Activated CD4-positive, alpha-beta T cell treated with anti-CD3 and anti-CD28 coated beads for 36 hours (primary cell): ENCODE measurements at regions not wholly inside any gene's neighbourhood (a gene's known extent, or its start where the extent isn't known, plus 50 kb on each side); places are given as distances from the start of the nearest gene placed in this dataset.
"Not testable (repeated sequence)": the region's sequence is repeated elsewhere in the genome, so short reads cannot be mapped to it uniquely, and the experiment has no call there.

Source experiments
- ATAC-seq: fragments of 200-7000 bp; cut with Tn5 transposase; one replicate; pipeline ENCODE4 v1.10.0; 2021; ENCODE audit warnings: mild to moderate bottlenecking, moderate library complexity
- CTCF ChIA-PET: fragments of 350-600 bp; sonication (Branson Sonifier 250); formaldehyde crosslinking; loops from one replicate; lab custom pipeline; 2021; ENCODE audit warnings: antibody characterized with exemption; lab: Charles Lee
- POLR2A ChIA-PET: fragments of 350-600 bp; sonication (Branson Sonifier 250); formaldehyde crosslinking; loops from one replicate; lab custom pipeline; 2021; ENCODE audit warnings: antibody characterized with exemption, inconsistent platforms; lab: Charles Lee
- DNase-seq: peaks from one replicate; pipeline ENCODE4 v3.0.0-alpha.2; 2020
- H3K27ac Mint-ChIP-seq: one replicate; pipeline ENCODE4 v1.8.0; 2021; ENCODE audit warnings: mixed read lengths
- H3K27me3 Mint-ChIP-seq: one replicate; pipeline ENCODE4 v1.8.0; 2021; ENCODE audit warnings: mixed read lengths
- H3K36me3 Mint-ChIP-seq: one replicate; pipeline ENCODE4 v1.8.0; 2021; ENCODE audit warnings: low read depth, mixed read lengths
- H3K4me1 Mint-ChIP-seq: one replicate; pipeline ENCODE4 v1.8.0; 2021; ENCODE audit warnings: mixed read lengths
- H3K4me3 Mint-ChIP-seq: one replicate; pipeline ENCODE4 v1.8.0; 2021; ENCODE audit warnings: mild to moderate bottlenecking, moderate library complexity, mixed read lengths
- H3K9me3 Mint-ChIP-seq: one replicate; pipeline ENCODE4 v1.8.0; 2021; ENCODE audit warnings: low read depth, mixed read lengths
- intact Hi-C, 2 experiments: fragments of 100-400 bp; cut with DNase I in 1 of 2; cut with micrococcal nuclease in 1 of 2; formaldehyde crosslinking; loops; one replicate each; pipeline versions ENCODE4 v1.14.2 to v1.15.1; 2022 to 2024; cut with DNase I, micrococcal nuclease

- H3K9me3 Mint-ChIP-seq: peaks cover 2% of the 10 kb centered on the region
- CTCF ChIA-PET: interaction anchor here (1.0 kb wide), 1 partner anchor 79 kb away, joined by 4 read pairs; no protein-coding TSS in a partner anchor
- ATAC-seq (no peak), DNase-seq (no peak)
- no peaks in the 10 kb centered on the region for H3K4me1 Mint-ChIP-seq
- POLR2A ChIA-PET: no interaction called here
- H3K27ac Mint-ChIP-seq: no peak overlapping the region
- no peak overlapping the region for H3K4me3 Mint-ChIP-seq
- no peaks in the 10 kb centered on the region for H3K27me3 Mint-ChIP-seq
- H3K36me3 Mint-ChIP-seq: no peaks in the 10 kb centered on the region
- intact Hi-C loops: no loop called here
Observed at GRCh38 chr3:177906578-177907229, 629.5 kb upstream of the KCNMB2 start.

GRCh38 chr3:177909530-177909929, 626.7 kb upstream of the KCNMB2 start:
- H3K9me3 Mint-ChIP-seq, H3K27ac Mint-ChIP-seq, intact Hi-C loops, H3K27me3 Mint-ChIP-seq, H3K4me3 Mint-ChIP-seq, CTCF ChIA-PET, POLR2A ChIA-PET, DNase-seq, H3K4me1 Mint-ChIP-seq, H3K36me3 Mint-ChIP-seq, ATAC-seq: not testable (repeated sequence)

GRCh38 chr3:177914224-177914623, 622.0 kb upstream of the KCNMB2 start:
- no peak for ATAC-seq
- Mint-ChIP-seq H3K27ac (no peak overlapping the region), H3K36me3 (no peaks in the 10 kb centered on the region), H3K4me1 (no peaks in the 10 kb centered on the region), H3K9me3 (peaks cover 2% of the 10 kb centered on the region), H3K4me3 (no peak overlapping the region), H3K27me3 (no peaks in the 10 kb centered on the region)
- no peak for DNase-seq
- CTCF ChIA-PET: no interaction called here
- intact Hi-C loops: no loop called here
- POLR2A ChIA-PET: no interaction called here

DNA sequence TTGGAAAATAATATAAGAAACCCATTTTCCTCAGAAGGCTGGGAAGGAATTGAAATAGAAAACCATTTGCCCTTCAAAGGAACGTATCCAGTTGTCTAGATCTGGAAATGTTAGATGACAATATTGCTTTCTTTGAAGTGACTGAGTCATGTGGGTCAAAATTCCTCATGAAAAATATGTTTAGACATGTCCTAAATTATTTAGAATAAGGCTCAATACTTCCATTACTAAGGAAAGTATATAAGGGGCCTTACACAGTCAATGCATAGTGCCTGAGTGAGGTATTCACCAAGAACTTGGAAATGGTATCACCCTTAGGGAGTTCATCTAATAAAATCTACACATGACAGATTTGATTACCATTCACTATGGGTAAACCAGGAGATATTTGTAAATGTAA, 619.8 kb upstream of the KCNMB2 start:
- intact Hi-C loops: no loop called here
- POLR2A ChIA-PET: no interaction called here
- no peak for ATAC-seq
- Mint-ChIP-seq H3K4me1 (no peaks in the 10 kb centered on the region), H3K9me3 (no peaks in the 10 kb centered on the region), H3K27me3 (no peaks in the 10 kb centered on the region), H3K36me3 (no peaks in the 10 kb centered on the region), H3K27ac (no peak overlapping the region), H3K4me3 (no peak overlapping the region)
- DNase-seq: no peak
- CTCF ChIA-PET: no interaction called here

DNA sequence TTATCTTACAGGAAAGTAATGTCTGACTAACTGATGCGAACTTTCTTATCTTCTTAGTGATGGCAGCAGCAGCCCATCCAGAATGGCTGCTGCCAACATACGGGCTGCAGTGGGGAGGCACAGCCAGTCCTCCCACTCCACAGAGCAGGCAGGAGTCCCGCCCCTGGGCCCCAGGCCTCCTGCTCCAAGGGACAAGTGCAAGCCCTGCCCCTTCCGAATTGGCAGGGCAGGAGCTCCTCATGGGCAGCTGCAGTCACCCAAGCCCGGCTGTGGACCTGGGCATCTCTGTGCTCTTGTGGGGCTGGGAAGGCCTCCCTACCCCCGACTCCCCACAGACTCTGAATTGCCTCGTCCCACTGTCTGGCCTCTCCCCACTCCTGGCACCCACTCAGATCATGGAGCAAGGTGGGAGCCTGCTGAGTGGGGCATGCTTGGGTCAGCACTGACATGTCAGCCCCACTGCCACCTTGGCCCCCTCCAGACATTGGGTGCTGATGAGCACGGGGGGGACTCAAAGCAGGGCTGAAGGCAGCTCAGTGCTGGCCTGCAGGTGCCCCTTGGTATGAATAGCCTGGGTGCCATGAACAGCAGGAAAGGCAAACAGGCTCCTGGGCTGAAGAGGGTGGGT, 618.9 kb upstream of the KCNMB2 start:
- CTCF ChIA-PET: interaction anchor here (1.1 kb wide), 1 partner anchor 18 kb away, joined by 4 read pairs; no protein-coding TSS in a partner anchor
- Mint-ChIP-seq H3K27ac (no peak overlapping the region), H3K36me3 (no peaks in the 10 kb centered on the region), H3K4me3 (no peak overlapping the region), H3K4me1 (no peaks in the 10 kb centered on the region), H3K9me3 (no peaks in the 10 kb centered on the region), H3K27me3 (no peaks in the 10 kb centered on the region)
- ATAC-seq (no peak), DNase-seq (no peak)
- intact Hi-C loops: no loop called here
- POLR2A ChIA-PET: no interaction called here

DNA sequence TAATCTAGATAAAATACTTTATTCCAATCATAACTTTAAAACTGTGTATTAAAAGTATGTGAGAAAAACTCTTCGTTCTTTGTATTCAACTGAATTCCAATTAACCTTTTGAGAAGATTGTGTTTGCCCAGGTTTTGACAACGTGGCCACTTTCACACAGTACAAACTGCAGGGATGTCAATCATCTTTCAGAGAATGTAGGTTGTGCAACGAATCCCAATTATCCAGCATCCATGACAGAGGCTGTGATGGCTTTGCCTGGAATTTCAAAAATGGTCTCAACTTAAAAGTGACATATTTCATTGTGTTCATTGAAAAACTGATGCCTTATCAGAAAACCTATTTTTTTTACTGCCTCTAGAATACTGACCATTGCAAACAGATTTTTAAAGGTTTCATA, 615.1 kb upstream of the KCNMB2 start:
- POLR2A ChIA-PET: no interaction called here
- intact Hi-C loops: no loop called here
- no peaks in the 10 kb centered on the region for H3K9me3 Mint-ChIP-seq
- H3K4me3 Mint-ChIP-seq: no peak overlapping the region
- no peaks in the 10 kb centered on the region for H3K27me3 Mint-ChIP-seq
- CTCF ChIA-PET: no interaction called here
- ATAC-seq (no peak), DNase-seq (no peak)
- no peak overlapping the region for H3K27ac Mint-ChIP-seq
- H3K4me1 Mint-ChIP-seq: no peaks in the 10 kb centered on the region
- no peaks in the 10 kb centered on the region for H3K36me3 Mint-ChIP-seq

DNA sequence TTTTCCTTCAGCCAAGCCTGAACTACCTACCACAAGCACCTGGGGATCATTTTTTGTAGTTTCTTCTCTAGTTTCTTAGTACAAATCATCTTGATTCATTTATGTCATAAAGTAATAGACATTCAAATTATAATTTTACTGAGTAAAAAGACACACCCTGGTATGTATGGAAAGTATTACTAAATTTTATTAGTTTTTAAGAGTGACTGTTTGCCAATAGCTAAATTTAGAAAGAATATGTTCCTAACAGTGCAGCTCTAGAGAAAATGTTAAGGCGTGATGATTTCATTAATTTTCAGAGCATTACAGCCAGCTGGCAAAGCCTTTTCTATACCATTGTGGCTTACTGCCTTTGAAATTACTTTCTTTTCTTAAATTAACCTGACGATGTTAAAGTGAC, 612.0 kb upstream of the KCNMB2 start:
- ChIA-PET POLR2A (no interaction called here), CTCF (no interaction called here)
- no peaks in the 10 kb centered on the region for H3K27me3 Mint-ChIP-seq
- H3K4me1 Mint-ChIP-seq: peaks cover 10% of the 10 kb centered on the region
- no peaks in the 10 kb centered on the region for H3K9me3 Mint-ChIP-seq
- no peaks in the 10 kb centered on the region for H3K36me3 Mint-ChIP-seq
- ATAC-seq (no peak), DNase-seq (no peak)
- no peak overlapping the region for H3K27ac Mint-ChIP-seq
- H3K4me3 Mint-ChIP-seq: no peak overlapping the region
- intact Hi-C loops: no loop called here

GRCh38 chr3:177928172-177928873, 607.9 kb upstream of the KCNMB2 start:
- H3K27me3 Mint-ChIP-seq: no peaks in the 10 kb centered on the region
- H3K36me3 Mint-ChIP-seq: no peaks in the 10 kb centered on the region
- CTCF ChIA-PET: no interaction called here
- POLR2A ChIA-PET: no interaction called here
- ATAC-seq: peak; percentile 79
- no peak overlapping the region for H3K4me3 Mint-ChIP-seq
- no peak for DNase-seq
- peaks cover 18% of the 10 kb centered on the region for H3K4me1 Mint-ChIP-seq
- intact Hi-C loops: loop anchor here (2.0 to 5.0 kb wide), 2 partner anchors 46 to 74 kb away; no protein-coding TSS in a partner anchor
- H3K27ac Mint-ChIP-seq: no peak overlapping the region
- H3K9me3 Mint-ChIP-seq: no peaks in the 10 kb centered on the region

DNA sequence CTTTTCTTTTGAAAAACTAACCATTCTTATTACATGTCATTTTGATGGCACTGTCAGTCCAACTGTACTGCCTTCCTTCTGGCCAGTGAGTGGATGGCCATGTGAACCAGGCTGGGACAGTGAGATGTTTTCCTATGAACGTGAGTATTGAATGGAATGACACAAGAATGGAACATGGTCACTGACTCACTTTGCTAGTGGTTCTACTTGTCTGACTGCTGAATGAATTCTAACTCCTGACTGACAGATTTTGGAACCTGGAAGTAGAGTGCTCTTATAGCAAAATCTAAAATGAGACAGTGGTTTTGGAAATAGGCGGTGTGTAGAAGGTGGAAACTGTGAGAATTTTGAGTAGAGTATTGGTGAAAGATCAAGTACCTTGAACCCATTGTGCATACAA, 606.9 kb upstream of the KCNMB2 start:
- POLR2A ChIA-PET: no interaction called here
- CTCF ChIA-PET: no interaction called here

DNA sequence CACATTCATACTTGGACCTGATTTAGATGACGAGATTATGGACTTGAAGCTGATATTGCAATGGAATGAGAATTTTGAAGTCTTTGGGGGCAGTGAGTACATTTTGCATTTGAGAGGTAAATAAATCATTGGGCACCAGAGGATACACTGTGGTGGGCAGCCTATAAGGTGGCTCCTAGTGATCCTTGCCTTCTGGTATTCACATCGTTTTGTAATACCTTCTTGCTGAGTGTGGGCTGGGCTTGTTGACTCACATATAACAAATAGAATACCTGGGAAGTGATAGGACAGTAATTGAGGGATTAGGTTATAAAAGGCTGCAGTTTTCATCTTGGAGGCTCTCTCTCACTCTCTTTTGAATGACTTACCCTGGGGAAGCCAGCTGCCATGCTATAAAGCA, 605.5 kb upstream of the KCNMB2 start:
- ChIA-PET CTCF (no interaction called here), POLR2A (no interaction called here)
- H3K36me3 Mint-ChIP-seq: no peaks in the 10 kb centered on the region
- ATAC-seq: no peak
- no peak overlapping the region for H3K27ac Mint-ChIP-seq
- no peak overlapping the region for H3K4me3 Mint-ChIP-seq
- peaks cover 18% of the 10 kb centered on the region for H3K4me1 Mint-ChIP-seq
- H3K27me3 Mint-ChIP-seq: no peaks in the 10 kb centered on the region
- intact Hi-C loops: no loop called here
- no peak for DNase-seq
- H3K9me3 Mint-ChIP-seq: no peaks in the 10 kb centered on the region

More for the DNA sequence above, 606.9 kb upstream of the KCNMB2 start:
- no peak overlapping the region for H3K4me3 Mint-ChIP-seq
- H3K4me1 Mint-ChIP-seq: peaks cover 18% of the 10 kb centered on the region
- no peaks in the 10 kb centered on the region for H3K9me3 Mint-ChIP-seq
- H3K27me3 Mint-ChIP-seq: no peaks in the 10 kb centered on the region
- intact Hi-C loops: loop anchor here (2.0 to 5.0 kb wide), 2 partner anchors 47 to 73 kb away; no protein-coding TSS in a partner anchor
- DNase-seq: peak; percentile 9
- peak overlapping the region; percentile 11 for H3K27ac Mint-ChIP-seq
- ATAC-seq: peak; percentile 69
- no peaks in the 10 kb centered on the region for H3K36me3 Mint-ChIP-seq

DNA sequence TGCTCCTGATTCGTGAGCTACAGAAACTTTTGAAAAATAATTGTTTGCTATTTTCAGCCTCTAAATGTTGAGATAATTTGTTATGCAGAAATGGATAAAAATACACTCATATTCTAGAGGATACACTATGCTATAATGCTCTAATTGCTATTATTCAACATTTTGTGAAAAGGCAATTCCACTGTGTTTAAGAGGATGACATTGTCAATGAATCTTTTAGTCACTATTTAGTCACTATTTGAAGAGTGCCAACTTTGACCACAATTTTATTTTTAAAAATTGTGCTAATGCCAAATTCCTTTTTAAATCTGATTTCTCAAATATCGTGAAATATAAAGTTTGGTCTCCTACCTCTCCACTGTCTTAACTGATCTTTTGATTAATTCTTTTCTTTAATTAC, 604.9 kb upstream of the KCNMB2 start:
- POLR2A ChIA-PET: no interaction called here
- no peaks in the 10 kb centered on the region for H3K36me3 Mint-ChIP-seq
- no peak overlapping the region for H3K27ac Mint-ChIP-seq
- peaks cover 18% of the 10 kb centered on the region for H3K4me1 Mint-ChIP-seq
- CTCF ChIA-PET: no interaction called here
- no peaks in the 10 kb centered on the region for H3K27me3 Mint-ChIP-seq
- H3K4me3 Mint-ChIP-seq: no peak overlapping the region
- no peaks in the 10 kb centered on the region for H3K9me3 Mint-ChIP-seq
- DNase-seq: no peak
- intact Hi-C loops: no loop called here
- ATAC-seq: no peak

- H3K4me3 Mint-ChIP-seq: no peak overlapping the region
- H3K36me3 Mint-ChIP-seq: no peaks in the 10 kb centered on the region
- POLR2A ChIA-PET: no interaction called here
- CTCF ChIA-PET: no interaction called here
- H3K27ac Mint-ChIP-seq: no peak overlapping the region
- H3K4me1 Mint-ChIP-seq: peaks cover 18% of the 10 kb centered on the region
- H3K9me3 Mint-ChIP-seq: no peaks in the 10 kb centered on the region
- no peaks in the 10 kb centered on the region for H3K27me3 Mint-ChIP-seq
- ATAC-seq (no peak), DNase-seq (no peak)
- intact Hi-C loops: no loop called here
Observed at GRCh38 chr3:177932346-177932745, 603.9 kb upstream of the KCNMB2 start.
